Umbilical cord (tissue), 1 donor: ENCODE measurements at regions not wholly inside any gene's neighbourhood (a gene's known extent, or its start where the extent isn't known, plus 50 kb on each side); places are given as distances from the start of the nearest gene placed in this dataset.
"Not testable (repeated sequence)": the region's sequence is repeated elsewhere in the genome, so short reads cannot be mapped to it uniquely, and the experiment has no call there.

Experiments used
- DNase-seq: peaks from one replicate; pipeline ENCODE4 v3.0.0-alpha.2; 2015; ENCODE audit warnings: low spot score

DNA sequence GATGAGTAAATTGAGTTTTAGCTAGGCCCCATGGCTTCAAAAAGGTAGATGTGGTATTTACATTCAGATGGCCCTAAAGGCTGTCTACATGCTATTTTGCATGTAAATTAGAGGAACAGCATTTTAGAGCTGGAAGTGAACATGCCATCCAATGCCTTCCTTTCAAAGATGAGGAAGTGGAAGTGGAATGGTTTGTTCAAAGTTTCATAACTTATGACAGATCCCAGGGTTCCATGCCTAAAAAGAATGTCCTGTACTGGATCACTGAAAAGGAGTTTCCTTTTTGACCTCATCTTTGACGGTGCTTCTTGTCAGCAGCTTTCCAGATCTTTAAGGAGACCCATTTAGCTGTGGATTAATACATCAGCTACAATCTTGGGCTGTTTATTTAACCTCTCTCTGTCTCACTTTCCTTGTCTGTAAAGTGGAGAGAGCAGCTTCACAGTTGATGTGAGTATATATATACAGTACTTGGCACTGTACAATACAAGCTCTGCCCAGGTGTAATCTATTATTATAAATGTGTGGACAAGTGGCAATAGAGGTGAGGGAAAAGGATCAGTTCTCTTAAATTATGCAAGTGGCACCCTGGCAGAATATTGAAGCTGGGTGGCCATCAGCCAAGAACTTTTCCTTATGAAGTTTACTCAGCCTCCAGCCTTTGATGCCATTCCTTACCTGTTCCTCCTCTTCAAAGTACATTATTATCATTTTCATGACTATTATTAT, 68.7 kb upstream of the GOLGA8B start:
- DNase-seq: no peak

- DNase-seq: no peak
Measured at GRCh38 chr15:34650177-34650576, 66.7 kb upstream of the GOLGA8B start.

DNA sequence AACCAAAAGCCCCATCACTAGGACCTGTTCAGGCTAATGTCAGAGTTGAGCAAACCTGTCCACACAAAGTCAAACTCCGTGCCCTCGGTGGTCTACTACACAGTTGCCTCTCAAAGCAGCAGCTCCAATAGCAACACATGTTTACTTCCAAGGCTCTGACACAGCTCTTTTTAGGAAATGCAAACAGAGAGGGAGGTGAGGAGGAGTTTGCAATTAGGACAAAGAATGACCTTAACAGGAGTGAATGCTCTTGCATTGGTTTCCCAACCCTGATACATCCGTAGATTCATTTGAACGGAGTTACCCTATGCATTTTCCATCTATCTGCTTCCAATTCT, 64.8 kb upstream of the GOLGA8B start:
- no peak for DNase-seq

DNA sequence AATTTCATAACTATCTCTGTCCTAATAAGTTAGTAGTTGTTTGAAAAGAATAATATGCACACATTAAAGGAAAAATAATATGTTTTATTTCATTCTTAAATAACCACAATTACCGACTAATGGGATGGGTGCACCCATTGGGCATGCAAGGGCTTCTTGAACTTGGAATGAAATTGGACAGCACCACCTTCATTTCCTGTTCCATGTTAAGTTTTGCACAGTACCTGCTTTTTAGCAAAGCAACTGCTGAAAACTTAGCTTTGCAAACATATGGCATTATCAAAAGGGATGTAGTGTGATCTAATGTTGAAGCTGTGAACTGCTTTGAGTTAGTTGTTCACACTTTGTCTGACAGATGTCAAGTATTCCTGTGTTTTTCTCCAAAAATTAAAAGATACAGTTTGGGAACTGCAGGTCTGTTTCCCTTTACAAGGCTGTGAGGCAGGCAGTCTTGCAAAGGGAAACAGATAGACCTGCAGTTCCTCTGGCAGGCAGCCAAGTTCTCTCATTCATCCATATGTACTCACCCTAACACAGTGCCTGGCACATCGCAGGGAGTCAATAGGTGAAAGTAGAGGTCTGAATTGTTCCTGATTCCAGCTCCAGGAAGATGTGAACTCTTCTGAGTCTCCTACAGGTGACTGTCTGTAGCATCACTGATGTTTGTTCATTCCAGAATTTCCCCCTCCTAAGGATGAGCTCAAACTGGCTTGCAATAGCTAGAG, 64.3 kb upstream of the GOLGA8B start:
- DNase-seq: no peak

- DNase-seq: no peak
Measured at GRCh38 chr15:34646918-34647317, 63.5 kb upstream of the GOLGA8B start.

- DNase-seq: no peak
Measured at GRCh38 chr15:34644851-34645250, 61.4 kb upstream of the GOLGA8B start.

DNA sequence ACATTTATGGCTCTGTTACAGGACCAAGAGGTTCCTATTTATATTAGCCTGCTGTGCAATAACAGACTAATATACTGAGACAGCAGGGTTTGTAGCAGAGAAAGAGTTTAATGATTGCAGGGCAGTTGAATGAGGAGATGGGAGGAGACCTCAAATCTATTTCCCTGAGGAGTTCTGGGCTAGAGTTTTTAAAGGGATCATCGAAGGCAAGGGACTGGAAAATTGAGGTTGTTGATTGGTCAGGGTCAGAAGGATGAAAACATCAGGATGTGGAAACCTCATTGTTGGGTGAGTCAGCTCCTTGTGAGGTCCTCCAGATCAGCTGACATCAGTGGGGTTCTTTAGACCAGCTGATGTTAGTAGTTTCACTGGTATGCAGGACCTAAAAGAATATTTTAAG, 60.6 kb upstream of the GOLGA8B start:
- no peak for DNase-seq

GRCh38 chr15:34642247-34642646, 58.8 kb upstream of the GOLGA8B start:
- DNase-seq: no peak

DNA sequence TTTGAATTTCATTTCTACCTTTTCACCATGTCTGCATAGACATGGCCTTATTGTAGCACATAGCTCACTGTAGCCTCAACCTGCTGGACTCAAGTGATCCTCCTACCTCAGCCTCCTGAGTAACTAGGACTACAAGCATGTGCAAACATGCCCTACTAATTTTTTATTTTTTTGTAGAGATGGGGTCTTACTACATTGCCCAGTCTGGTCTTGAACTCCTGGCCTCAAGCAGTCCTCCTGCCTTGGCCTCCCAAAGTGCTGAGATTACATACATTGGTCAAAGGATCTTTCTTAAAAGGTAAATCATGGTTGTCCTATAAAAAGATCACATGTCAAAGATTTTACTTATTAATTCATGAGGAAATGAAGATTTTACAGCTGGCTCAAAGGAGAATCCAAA, 57.2 kb upstream of the GOLGA8B start:
- DNase-seq: no peak

DNA sequence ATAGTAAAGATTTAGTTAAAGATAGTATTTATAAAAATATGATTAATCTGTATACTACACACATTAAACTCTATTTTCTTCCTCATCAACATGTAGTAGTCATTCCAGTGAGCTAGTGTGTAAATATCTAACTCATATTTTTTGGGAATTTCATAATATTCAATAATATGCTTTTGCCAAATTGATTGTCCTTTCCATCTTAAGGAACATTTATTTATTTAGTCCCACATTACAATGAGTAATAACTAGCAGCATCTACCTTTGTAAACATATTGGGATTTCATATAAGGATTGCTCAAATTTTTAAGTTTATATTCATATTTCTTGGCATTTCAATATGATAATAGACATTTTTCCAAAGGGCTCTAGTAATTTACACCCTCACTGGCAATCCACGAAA, 53.9 kb upstream of the GOLGA8B start:
- DNase-seq: no peak

DNA sequence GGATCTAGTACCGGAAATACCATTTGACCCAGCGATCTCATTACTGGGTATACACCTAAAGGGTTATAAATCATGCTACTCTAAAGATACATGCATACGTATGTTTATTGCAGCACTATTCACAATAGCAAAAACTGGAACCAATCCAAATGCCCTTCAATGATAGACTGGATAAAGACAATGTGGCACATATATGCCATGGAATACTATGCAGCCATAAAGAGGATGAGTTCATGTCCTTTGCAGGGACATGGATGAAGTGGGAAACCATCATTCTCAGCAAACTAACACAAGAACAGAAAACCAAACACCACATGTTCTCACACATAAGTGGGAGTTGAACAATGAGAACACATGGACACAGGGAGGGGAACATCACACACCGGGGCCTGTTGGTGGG, 50.2 kb upstream of the GOLGA8B start:
- DNase-seq: not testable (repeated sequence)
